ENCODE measurements at regions not wholly inside any gene's neighbourhood (a gene's known extent, or its start where the extent isn't known, plus 50 kb on each side); places are given as distances from the start of the nearest gene placed in this dataset.
"Not testable (repeated sequence)": the region's sequence is repeated elsewhere in the genome, so short reads cannot be mapped to it uniquely, and the experiment has no call there.

DNA sequence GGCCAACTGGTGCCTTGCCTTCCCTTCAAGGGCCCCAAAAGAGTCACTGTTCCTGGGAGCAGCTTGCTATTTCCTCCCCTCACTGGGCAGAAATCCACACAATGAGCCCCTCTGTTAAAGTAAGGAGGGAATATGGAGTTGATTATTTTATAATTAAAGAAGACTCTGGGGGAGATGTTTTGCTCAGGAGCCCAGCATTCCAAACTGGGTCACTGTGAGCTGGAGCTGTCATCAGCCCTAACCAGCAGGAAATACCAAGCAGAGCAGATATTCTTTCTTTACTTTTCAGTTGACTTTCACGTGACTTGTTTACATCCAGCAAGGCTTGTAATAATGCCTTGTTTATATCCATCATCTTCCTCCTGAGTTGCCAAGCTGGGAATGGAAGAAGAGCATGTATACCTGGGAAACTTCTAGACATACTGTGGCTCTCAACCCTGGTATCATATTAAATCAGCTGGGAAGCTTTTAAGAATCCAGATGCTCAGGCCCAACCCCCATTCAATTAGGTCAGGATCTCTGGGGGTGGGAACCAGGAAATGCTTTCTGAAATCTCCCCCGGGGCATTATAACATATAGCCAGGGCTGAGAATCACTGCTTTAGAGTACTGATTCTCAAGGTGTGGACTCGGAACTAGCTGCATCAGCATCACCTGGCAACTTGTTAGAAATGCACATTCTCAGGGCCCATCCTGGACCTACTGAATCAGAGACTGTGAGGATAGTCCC, 175.6 kb upstream of the MYLIP start:
- no peak for DNase-seq

DNA sequence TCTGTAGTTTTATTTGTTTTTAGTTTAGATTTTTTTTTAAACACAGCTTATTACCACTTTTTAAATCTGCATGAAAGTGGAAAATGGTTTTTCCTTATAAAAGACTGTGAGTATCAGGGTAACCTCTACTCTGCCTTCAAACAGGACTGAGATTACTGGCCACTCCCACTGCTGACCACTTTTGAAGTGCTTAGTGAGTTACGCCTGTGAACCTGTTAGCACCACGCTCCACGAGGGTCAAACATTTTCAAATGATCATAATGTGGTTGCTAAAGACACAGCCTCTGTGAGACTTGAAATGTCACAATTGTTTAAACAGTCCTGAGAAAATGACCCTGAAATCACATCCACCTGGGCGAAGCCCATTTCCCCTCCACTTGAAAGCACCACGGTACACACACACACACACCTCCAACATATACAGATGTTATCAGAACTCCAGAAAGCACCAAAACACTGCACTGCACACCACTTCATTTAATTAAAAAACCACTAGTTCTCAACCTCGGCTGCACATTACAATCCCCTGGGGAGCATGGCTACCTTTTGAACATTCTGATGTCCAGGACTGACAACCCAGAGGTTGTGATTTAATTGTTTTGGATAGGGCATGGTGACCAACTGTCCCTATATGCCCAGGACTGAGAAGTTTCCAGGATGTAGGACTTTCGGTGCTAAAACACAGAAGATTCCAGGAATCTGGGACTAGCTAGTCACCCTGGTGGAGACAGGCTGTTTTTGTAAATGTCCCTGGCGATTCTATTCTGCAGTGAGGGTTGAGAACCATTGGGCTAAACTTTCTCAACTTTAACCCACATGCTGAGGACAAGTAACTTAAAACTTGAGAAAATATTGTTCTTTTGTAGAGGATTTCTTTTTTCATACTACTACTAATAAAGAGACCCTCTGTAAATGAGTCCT, 176.4 kb upstream of the MYLIP start:
- DNase-seq, result no peak

DNA sequence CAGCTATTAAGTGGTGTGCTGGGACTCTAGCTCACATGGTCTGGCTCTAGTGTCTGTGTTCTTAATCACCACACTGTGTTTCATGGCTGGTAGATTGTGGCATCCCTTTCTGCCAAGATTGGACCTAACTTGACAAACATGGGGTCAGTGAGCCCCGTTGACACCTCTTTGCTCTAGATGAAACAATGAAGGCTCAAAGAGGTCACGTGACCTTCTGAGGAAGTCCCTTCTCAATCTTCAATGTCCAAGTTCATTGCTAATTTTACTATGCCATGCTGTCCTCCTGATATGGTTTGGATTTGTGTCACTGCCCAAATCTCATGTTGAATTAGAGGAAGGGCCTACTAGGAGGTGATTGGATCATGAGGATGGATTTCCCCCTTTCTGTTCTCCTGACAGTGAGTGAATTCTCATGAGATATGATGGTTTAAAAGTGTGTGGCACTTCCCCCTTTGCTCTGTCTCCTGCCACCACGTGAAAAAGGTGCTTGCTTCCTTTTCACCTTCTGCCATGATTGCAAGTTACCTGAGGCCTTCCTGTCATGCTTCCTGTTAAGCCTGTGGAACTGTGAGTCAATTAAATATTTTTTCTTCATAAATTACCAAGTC, 177.8 kb upstream of the MYLIP start:
- no peak for DNase-seq

DNA sequence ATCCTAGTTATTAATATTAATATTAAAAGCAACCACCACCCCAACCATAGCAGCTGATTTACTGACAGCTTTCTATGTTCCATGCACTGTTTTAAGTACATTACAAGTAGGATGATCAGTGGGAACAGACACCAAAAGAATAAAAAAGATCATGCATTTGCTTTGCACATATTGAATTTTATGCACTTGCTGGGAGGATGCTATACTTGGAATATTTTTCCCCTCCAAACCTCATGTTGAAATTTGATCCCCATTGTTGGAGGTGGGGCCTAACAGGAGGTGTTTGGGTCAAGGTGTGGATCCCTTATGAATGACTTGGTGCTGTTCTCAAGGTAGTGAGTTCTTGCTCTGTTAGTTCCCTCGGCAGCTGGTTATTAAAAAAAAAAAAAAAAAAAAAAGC, 178.9 kb upstream of the MYLIP start:
- no peak for DNase-seq

DNA sequence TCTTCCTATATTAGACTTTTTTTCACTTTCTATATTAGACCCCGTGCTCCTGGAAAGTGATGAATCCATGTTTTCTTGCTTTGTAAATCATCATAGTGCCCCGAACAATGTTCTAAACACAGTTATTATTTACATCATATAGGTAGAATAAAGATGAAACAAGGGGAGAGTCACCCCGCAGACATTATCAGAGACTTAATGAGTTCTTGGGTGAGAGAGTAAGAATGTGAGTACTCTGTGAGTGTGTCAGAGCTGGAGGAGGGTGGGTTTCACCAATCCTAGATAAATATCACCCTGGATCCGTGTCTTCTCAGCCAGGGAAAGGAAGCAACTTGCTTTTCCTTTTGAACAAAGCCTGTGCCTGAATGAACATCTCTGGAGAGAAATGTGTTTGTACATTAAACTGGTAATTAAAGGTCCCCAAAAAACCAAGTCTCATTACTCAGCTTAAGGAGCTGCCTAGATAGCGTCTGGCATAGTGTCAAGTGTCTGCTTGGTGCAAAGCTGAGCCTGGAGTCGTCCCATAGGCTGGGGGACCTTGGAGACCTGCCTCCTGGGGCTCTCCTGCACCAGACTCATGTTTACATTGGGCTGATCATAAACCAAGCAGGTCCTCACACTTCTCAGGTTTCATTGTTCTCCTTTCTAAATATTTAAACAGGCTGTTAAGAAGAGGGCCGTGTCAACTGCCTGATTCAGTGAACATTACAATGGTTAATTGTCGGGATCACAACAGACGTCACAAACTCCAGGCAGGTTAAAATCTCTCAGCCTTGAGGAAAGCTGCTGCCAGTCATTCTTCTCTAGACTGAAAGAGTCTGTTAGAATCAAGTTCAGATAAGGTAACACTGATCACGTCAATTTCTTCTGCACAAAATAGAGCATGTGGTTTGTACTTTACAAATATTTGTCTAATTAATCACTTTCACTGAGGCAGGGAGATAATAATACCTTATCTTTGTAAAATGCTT, 179.7 kb upstream of the MYLIP start:
- no peak for DNase-seq

DNA sequence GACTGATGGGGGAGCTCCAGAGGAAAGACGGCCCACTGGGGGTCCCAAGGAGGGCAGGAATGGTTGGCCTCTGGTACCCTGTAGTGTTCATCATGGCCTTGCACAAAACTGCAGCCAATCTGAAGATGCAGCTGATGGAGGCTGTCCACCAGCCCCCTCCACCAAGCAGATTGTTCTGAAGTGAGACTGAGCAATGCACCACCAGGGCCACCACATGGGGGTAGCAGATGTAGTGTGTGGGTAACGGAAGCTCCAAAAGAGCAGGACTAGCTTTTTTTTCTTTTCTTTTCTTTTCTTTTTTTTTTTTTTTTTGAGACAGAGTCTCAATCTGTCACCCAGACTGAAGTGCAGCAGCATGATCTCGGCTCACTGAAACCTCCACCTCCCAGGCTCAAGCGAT, 181.0 kb upstream of the MYLIP start:
- no peak for DNase-seq

DNA sequence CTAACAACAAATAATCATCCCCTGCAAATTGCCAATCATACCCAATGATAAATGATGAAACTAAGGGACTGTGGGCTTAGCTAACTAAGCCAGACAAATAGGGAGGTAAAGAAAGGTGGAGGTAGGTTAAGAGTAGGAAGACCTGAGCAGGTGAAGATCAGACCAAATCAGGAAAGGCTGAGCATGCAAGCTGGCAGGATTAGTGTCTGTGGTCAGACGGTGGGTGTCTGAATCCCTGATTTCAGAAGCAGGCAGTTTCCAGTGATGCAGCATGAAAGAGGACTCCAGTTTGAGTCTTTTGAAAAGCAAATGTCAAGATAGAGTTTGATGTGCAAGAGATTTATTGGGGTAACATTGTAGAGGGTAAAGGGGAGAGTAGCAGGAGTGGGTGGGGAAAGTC, 181.4 kb upstream of the MYLIP start:
- no peak for DNase-seq

DNA sequence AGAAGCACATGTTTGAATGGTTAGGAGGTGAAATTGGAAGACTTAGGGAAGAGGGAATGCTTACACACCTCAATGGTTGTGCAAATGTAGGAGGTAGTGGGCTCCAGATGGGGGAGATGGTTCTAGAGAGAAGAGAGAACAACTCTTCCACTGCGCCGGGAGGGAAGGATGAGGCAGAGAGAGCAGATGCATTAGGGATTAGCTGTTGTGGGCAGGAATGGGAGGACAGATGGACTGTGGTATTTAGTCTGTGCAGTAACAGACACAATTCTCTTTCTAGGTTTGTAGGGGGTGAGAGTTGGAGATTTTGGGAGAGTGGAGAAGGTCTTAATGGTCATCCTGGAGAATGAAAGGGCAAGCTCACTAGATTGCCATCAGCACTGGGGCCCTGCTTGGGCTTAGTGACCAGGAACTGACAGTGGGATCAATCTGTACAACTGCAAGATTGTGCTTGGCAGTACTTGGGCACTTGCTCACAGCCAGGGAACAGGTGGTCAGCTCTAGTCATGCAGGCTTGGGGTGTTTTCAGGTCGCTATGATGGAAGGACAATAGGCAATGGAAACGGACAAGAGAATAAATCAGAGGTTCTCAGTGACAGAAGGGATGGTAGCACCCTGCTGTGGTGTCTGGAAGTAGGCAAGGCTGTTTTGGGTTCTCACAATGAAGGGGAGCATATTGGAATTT, 182.0 kb upstream of the MYLIP start:
- DNase-seq, result no peak

DNA sequence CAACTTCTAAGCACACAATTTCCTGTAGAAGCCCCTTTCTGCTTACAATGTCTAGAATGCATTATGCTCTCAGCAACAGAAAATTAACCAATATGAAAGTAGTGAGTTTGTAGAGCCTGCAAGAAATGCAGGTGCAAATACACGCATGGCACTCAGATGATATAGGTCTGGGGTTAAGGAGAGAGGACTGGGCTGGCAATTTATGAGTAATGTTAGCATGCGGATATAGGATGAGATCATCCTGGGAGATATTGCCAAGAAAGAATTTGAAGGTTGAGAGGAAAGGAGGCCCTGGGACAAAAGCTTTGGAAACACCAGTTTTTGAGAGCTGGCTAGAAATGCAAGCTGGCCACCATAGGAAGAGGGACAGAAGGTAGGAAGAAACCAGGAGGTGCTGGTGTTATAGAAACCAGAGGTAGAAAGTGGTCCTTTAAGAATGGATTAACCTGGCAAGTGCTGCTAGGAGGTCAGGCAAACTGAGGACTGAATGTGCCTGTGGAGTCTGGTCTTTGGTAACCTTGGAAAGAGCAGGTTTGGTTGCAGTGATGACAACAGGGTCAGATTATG, 183.2 kb upstream of the MYLIP start:
- no peak for DNase-seq

DNA sequence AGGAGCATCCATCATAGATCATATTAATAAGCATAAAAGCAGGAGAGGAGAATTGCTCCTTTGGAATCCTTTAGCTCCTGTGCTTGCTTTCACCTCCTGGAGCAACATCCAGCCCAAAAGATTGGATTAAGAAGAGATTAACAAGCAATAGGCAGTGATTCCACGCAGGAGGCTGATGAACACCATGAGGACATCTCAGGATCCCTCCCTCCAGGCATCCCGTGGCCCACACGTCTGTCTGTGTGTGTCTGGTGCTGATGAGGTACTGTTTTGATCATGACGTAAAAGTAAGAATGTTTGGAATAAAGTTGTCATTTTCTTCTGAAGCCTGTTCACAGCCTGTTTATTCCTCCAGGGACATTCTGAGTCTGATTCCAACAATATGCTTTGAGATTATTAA, 185.5 kb upstream of the MYLIP start:
- DNase-seq, result no peak

DNA sequence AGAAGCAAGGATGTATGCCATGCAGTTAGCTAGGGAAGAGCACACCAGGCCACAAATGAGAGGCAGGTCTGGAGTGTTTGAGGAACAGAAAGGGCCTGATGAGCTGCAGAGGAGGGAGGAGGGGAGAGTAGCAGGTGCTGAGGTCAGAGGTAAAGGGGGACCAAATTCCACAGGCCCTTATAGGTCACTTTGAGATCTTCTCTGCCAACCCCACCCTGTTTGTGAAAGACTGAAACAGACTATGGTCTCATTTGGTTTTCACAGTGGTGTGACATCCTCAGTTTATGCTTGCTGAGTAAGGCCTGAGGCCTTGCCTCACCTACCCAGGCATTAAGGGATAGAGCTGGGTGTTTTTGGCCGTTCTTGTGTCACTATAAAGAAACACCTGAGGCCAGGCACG, 187.7 kb upstream of the MYLIP start:
- no peak for DNase-seq

DNA sequence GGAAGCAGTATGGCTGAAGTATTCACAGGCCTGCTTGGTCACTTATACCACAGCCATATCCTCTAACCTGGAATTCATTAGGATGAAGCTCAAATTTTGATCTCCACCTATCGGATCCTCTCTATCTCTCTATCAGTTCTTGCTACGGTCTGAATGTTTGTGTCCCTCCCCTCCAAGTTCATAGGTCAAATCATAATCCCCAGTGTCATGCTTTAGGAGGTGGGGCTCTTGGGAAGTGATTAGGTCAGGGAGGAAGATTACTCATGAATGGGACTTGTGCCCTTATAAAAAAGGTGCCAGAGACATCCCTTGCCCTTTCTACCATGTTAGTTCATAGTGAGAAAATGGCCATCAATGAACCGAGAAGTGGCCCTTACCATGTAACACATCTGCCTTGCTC, 190.8 kb upstream of the MYLIP start:
- no peak for DNase-seq

DNA sequence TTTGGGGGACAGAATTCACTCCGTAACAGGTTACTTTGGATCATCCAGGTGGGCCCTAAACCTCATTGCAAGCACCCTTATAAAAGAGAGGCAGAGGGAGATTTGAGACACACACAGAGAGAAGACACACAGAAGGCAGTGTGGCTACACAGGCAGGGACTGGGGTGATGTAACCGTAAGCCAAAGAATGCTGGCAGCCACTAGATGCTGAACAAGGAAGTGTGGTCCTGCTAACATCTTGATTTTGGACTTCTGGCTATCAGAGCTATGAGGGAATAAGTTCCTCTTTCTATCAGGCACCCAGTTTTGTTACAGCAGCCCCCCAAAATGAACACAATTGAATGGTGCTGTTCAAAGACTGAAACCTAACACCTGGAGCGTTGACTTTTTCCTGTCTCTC, 191.3 kb upstream of the MYLIP start:
- DNase-seq, result no peak

DNA sequence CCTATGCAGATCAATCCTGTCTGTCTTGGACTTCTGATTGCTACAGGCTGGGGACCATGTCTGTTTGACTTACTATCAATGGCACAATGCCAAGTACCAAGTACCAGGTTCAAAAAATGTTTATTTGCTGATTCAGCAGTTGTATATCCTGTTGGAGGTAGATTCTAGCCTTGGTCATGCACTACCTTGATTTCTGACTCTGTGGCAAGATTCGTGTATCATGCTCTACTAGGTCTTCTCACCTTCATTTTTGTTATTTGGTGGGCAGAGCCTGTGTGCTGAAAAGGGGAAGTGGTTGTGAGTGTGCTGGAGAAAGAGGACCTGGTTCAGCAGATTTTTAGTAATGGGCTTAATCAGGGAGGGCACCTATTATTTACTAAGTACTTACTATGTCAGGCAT, 192.4 kb upstream of the MYLIP start:
- DNase-seq, result no peak

DNA sequence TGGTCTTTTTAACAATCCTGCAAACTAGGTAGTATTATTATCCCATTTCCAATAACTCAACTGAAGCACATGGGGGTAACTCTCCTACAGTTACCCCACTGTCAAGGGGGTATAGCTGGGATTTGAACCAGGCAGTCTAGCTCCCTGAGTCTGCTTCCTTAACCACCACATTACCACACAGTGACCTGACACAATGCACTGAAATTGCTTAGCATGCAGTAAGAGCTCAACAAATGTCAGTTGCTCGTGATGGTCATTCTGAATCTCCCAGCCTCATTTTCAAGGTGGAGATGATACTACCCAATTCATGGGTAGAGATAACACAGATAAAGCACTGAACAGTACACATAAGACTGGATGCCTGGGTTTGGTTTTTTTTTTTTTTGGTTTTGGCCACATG, 193.2 kb upstream of the MYLIP start:
- DNase-seq, result no peak

DNA sequence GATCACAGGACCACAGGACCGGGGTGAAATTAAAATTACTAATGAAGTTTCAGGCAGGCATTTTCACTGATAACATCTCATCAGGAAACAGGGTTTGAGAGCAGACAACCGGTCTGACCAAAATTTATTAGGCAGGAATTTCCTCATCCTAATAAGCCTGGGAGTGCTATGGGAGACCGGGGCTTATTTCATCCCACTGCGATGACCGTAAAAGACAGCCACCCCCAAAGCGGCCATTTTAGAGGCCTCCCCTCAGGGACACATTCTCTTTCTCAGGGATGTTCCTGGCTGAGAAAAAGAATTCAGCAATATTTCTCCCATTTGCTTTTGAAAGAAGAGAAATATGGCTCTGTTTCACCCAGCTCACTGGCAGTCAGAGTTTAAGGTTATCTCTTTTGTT, 197.2 kb upstream of the MYLIP start:
- DNase-seq, result not testable (repeated sequence)

DNA sequence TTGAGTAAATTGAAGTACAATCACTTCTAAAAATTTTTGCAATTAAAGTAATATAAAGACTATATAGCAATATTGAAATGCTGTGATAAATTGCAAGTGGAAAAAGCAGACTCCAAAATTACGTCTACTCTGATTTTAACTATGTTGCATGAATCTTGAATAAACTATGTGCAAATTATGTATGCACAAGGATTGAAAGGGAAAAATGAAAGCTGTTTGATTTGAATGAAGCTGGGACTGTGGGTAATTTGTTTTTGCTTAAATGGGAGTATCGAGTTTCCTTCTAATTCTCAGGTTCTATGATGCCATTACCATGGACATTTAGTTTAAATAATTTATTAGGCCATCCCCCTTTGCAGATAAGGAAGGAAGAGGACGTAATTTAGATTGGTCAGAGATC, 198.7 kb upstream of the MYLIP start:
- no peak for DNase-seq

DNA sequence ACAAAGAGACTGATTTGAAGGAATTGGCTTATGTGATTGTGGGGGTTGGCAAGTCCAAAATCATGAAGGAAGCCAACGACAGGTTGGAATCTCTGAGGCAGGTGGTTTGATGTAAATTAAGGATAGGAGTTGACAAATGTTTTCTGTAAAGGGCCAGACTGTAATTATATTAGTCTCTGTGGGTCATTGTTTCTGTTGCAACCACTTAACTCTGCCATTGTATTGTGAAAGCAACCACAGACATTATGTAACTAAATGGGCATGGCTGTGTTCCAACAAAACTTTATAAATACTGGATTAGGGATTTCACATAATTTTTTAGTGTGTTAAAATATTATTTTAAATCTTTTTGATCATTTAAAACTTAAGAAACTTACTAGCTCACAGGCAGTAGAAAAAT, 199.2 kb upstream of the MYLIP start:
- no peak for DNase-seq

DNA sequence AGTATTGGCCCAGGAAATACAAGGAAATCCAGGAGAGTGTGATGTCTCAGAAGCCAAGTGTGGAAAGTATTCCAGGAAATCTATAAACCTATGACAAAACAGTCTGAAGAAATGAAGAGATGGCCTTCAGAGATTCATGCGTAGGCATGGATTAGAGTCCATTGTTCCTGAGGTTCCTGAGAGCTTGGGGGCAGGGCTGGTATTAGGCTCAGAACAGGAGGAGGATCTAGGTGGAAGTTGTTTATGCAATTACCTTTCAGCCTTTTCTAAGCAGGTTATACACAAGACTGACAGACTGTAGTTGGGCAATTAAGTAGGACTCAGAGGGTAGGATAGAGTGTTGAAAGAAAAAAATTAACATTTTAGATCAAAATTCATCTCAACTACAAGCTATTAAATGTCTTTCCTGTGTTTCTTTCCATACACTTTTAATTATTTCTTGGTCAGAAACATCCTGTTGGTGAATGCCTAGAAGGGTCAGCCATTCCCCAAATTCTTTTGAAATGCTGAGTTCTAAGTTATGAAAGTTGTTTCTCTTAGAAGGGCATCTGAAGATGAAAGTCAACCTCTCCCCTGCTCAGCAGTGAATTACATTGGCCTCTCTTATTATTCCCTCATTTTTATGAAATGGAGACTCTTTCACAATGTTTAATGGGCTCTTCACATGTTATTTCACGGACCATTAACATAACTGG, 201.2 kb upstream of the MYLIP start:
- DNase-seq, result no peak

DNA sequence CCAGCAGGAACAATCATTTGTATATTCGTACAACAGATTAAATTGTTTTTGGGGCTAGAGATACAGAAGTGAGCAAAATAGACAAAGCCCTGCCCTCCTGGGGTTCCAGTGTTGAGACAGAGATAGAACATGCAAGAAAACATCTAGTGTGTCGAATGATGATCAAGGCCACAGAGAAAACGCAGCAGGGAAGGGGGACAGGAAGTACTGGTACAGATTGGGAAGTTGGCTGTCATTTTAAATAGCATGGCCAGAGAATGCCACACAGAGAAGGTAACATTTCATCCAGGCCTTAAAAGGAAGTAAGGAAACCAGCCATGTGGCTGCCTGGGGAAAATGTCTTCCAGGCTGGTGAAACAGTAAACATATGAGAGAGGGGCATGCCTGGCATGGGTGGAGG, 202.6 kb upstream of the MYLIP start:
- no peak for DNase-seq

DNA sequence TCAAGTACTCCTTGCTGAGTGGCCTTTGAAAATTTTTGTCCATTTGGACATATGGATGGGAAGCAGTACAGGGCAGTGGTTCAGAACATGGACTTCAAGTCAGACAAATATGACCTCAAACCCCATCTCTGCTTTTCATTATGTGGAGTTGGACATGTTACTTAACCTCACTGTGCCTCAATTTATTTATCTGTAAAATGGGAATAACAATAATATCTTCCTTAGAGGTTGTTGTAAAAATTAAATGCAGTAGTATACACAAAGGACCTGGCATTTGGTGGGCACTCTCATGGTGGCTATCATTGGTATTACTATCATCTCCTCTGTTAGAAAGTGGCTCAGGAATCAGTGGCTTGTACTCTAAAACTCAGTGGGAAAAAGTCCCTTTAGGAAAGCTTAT, 204.0 kb upstream of the MYLIP start:
- DNase-seq, result no peak
